ENCODE measurements at regions not wholly inside any gene's neighbourhood (a gene's known extent, or its start where the extent isn't known, plus 50 kb on each side); places are given as distances from the start of the nearest gene placed in this dataset.

GRCh38 chr10:121661451-121661851 lies 63.2 kb upstream of the FGFR2 start:
- no peak for DNase-seq

GRCh38 chr10:121659236-121659635 lies 61.0 kb upstream of the FGFR2 start:
- DNase-seq = no peak

- no peak for DNase-seq
Measured at GRCh38 chr10:121658611-121659010, 60.4 kb upstream of the FGFR2 start.

- DNase-seq = no peak
Measured at GRCh38 chr10:121658111-121658510, 59.9 kb upstream of the FGFR2 start.

- DNase-seq = no peak
Measured at GRCh38 chr10:121655254-121656144, 57.3 kb upstream of the FGFR2 start.

GRCh38 chr10:121654021-121654545 lies 55.8 kb upstream of the FGFR2 start:
- DNase-seq = no peak

- DNase-seq = no peak
Measured at GRCh38 chr10:121653608-121654007, 55.4 kb upstream of the FGFR2 start.

- no peak for DNase-seq
Measured at GRCh38 chr10:121648493-121648892, 50.2 kb upstream of the FGFR2 start.

- no peak for DNase-seq
Measured at GRCh38 chr10:121648059-121648458, 49.8 kb upstream of the FGFR2 start.

Measured in suppressor macrophage (primary cell).